ENCODE measurements at regions not wholly inside any gene's neighbourhood (a gene's known extent, or its start where the extent isn't known, plus 50 kb on each side); places are given as distances from the start of the nearest gene placed in this dataset.

GRCh38 chr4:27720010-27720766, 859.5 kb downstream of the STIM2 start (continued):
- TF ChIP-seq MXI1 (IDR thresholded peaks at IDR 0.05; ENCODE audit: low read depth, low read length): no peak
- 0 out of 2 replicates have a peak, but pooled peaks have one; percentile 53 for TF ChIP-seq BCL11A (IDR thresholded peaks at IDR 0.05; ENCODE audit: low read depth, low read length)
- TF ChIP-seq SUPT20H (IDR thresholded peaks at IDR 0.05; ENCODE audit: borderline replicate concordance, control insufficient read depth, low read depth, low read length): no peak
- no peak for TF ChIP-seq CBFB (IDR thresholded peaks at IDR 0.05; ENCODE audit: low read depth)
- peak; percentile 39; the same call in 1 of the 2 replicates for TF ChIP-seq CHD2 (IDR thresholded peaks at IDR 0.05; ENCODE audit: borderline replicate concordance, low read depth, low read length)
- no peak; the same call in 1 of the 2 replicates for TF ChIP-seq DPF2 (IDR thresholded peaks at IDR 0.05)
- TF ChIP-seq RAD51 (IDR thresholded peaks at IDR 0.05): peak; percentile 53
- TF ChIP-seq ZBTB11 (CRISPR knock-in tag; IDR thresholded peaks at IDR 0.05): no peak
- peak; percentile 80 for TF ChIP-seq ZNF24 (IDR thresholded peaks at IDR 0.05)
- TF ChIP-seq MYB (IDR thresholded peaks at IDR 0.05; ENCODE audit: borderline replicate concordance, low read depth, low read length): peak; percentile 94
- TF ChIP-seq SRF (IDR thresholded peaks at IDR 0.05; ENCODE audit: low read depth in 2 of 2, low read length in 2 of 2): no peak
- no peak for TF ChIP-seq ZBTB4 (CRISPR knock-in tag; IDR thresholded peaks at IDR 0.05)
- TF ChIP-seq PKNOX1 (IDR thresholded peaks at IDR 0.05): peak; percentile 83
- TF ChIP-seq ZNF217 (IDR thresholded peaks at IDR 0.05): 0 out of 2 replicates have a peak, but pooled peaks have one; percentile 17
- no peak for TF ChIP-seq CEBPZ (IDR thresholded peaks at IDR 0.05; ENCODE audit: low read depth, low read length)
- TF ChIP-seq RBBP5 (conservative IDR thresholded peaks at IDR 0.05): no peak
- TF ChIP-seq SMARCA5 (IDR thresholded peaks at IDR 0.05): no peak
- TF ChIP-seq BHLHE40 (IDR thresholded peaks at IDR 0.05; ENCODE audit: borderline replicate concordance in 1 of 2, low read depth in 2 of 2, low read length in 1 of 2): peak; percentile 45 to 72; a peak in 3 of 4 replicates
- no peak for TF ChIP-seq FOXK2 (IDR thresholded peaks at IDR 0.05)
- no peak for TF ChIP-seq GABPA (IDR thresholded peaks at IDR 0.05; ENCODE audit: low read depth)

All from GM12878 (cell line).